ENCODE measurements at regions not wholly inside any gene's neighbourhood (a gene's known extent, or its start where the extent isn't known, plus 50 kb on each side); places are given as distances from the start of the nearest gene placed in this dataset.

DNA sequence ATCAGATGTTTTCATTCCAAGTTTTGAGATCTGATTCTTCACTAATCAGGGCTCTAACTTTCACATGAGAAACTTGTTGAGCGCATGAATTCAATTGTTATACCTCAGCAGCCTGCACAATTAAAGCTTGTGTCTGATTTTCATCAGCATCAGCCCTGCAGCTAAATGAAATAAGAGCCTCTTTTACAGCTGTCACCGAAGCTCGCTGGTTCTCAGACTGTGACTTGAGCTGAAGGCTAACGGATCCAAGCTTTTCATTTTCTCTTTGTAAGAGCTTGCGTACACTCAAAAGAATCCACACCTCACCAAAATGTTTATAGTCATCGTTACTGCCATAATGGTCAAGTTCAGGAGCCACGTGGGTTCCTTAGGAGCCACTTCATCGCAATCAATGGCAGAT, 65.5 kb upstream of the BEGAIN start:
- TF ChIP-seq GATA2 (IDR thresholded peaks at IDR 0.05; ENCODE audit: insufficient read depth, insufficient read length, low read depth, low read length) (no peak), POLR2A (IDR thresholded peaks at IDR 0.05; ENCODE audit: low read depth, low read length) (no peak), JUN (IDR thresholded peaks at IDR 0.05; ENCODE audit: borderline replicate concordance, insufficient read depth, insufficient read length, low read depth) (no peak), FOS (IDR thresholded peaks at IDR 0.05; ENCODE audit: borderline replicate concordance, insufficient read depth, low read length) (no peak), EZH2 (IDR thresholded peaks at IDR 0.05; ENCODE audit: borderline replicate concordance, low read depth, low read length, severe bottlenecking) (no peak), MAX (IDR thresholded peaks at IDR 0.05; ENCODE audit: insufficient read depth, insufficient read length) (no peak), MYC (IDR thresholded peaks at IDR 0.05; ENCODE audit: low read depth, low read length) (no peak), POLR2AphosphoS5 (IDR thresholded peaks at IDR 0.05; ENCODE audit: insufficient read depth, low read depth, low read length) (no peak)
- TF ChIP-seq, protein P1, sequence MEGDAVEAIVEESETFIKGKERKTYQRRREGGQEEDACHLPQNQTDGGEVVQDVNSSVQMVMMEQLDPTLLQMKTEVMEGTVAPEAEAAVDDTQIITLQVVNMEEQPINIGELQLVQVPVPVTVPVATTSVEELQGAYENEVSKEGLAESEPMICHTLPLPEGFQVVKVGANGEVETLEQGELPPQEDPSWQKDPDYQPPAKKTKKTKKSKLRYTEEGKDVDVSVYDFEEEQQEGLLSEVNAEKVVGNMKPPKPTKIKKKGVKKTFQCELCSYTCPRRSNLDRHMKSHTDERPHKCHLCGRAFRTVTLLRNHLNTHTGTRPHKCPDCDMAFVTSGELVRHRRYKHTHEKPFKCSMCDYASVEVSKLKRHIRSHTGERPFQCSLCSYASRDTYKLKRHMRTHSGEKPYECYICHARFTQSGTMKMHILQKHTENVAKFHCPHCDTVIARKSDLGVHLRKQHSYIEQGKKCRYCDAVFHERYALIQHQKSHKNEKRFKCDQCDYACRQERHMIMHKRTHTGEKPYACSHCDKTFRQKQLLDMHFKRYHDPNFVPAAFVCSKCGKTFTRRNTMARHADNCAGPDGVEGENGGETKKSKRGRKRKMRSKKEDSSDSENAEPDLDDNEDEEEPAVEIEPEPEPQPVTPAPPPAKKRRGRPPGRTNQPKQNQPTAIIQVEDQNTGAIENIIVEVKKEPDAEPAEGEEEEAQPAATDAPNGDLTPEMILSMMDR (IDR thresholded peaks at IDR 0.05; ENCODE audit: extremely low read depth in 1 of 2, insufficient read depth in 1 of 2, low read depth in 1 of 2, low read length in 2 of 2): no peak
- FAIRE-seq (no peak), DNase-seq (ENCODE audit: low read depth, low spot score) (no peak)
- no TSS peak for BruUV-seq (replicated peaks)
- Histone ChIP-seq H3K4me3 (replicated peaks in 1 of 3; ENCODE audit: insufficient read depth in 1 of 3, low read depth in 1 of 3, low read length in 3 of 3) (no peak overlapping the region), H4K20me1 (replicated peaks; ENCODE audit: control insufficient read depth, extremely low read depth, insufficient read depth, low read length) (no peaks in the 10 kb centered on the region), H3K27ac (ENCODE audit: insufficient read depth, low read depth, low read length) (no peak overlapping the region), H3K79me2 (ENCODE audit: control insufficient read depth, insufficient read depth, low read length) (no peaks in the 10 kb centered on the region), H3K9ac (replicated peaks; ENCODE audit: extremely low read depth, insufficient read depth, low read length) (no peak overlapping the region), H3K9me3 (replicated peaks; ENCODE audit: control insufficient read depth, insufficient read depth, low read length) (no peaks in the 10 kb centered on the region), H3K27me3 (ENCODE audit: control insufficient read depth in 2 of 2, insufficient read depth in 2 of 2, low read length in 2 of 2) (peaks cover 4 to 15% of the 10 kb centered on the region in 2 experiments), H3K4me2 (ENCODE audit: insufficient read depth, low read length) (no peak overlapping the region), H2AFZ (ENCODE audit: low read depth, low read length) (no peak overlapping the region), H3K9me1 (replicated peaks; ENCODE audit: control insufficient read depth, extremely low read depth, insufficient read depth, low read length) (no peaks in the 10 kb centered on the region), H3K4me1 (ENCODE audit: control insufficient read depth, extremely low read depth, insufficient read depth, low read length) (peaks cover 3% of the 10 kb centered on the region), H3K36me3 (ENCODE audit: control insufficient read depth in 2 of 2, extremely low read depth in 1 of 2, insufficient read depth in 2 of 2, low read length in 2 of 2) (no peaks in the 10 kb centered on the region)
- dilution Hi-C loops (cut with MboI; ENCODE audit: extremely low pct_ligation_motif_present, low sequenced_read_pairs) (loop anchor here (25.0 kb wide), 1 partner anchor 240 kb away; no protein-coding TSS in a partner anchor), intact Hi-C loops (cut with micrococcal nuclease) (loop anchor here (1.0 to 10.0 kb wide), 2 partner anchors 235 to 348 kb away; partner anchors contain the start of gene SLC25A29)
- POLR2A ChIA-PET: no interaction called here
- CTCF ChIA-PET: interaction anchor here (0.7 to 7.2 kb wide), 18 partner anchors 7 to 268 kb away, joined by 3 to 136 read pairs (median 7); no protein-coding TSS in a partner anchor
